ENCODE measurements at regions not wholly inside any gene's neighbourhood (a gene's known extent, or its start where the extent isn't known, plus 50 kb on each side); places are given as distances from the start of the nearest gene placed in this dataset.

DNA sequence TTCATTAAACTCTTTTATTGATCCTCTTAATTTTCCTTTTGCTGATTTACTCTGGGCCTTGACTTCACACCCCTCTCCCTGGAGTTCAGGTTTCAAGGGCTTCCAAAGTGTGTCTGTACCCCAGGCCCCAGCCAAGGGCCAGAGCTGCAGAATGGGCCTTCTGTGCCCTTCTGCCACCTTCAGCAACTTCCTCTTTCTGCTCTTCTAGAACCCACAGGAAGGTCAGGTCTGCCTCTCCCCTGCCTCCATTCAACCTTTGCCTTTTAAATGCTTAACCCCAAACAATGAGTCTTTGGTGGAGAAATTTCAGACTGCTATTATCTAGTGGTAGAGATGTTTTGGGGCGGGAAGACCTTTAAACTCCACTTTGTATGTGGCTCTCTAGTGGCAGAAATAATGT, 63.1 kb downstream of the TSN start:
- no peak for ATAC-seq
- Mint-ChIP-seq H3K4me3 (no peak overlapping the region), H3K27me3 (peaks cover 20% of the 10 kb centered on the region), H3K4me1 (no peaks in the 10 kb centered on the region), H3K9me3 (peaks cover 0 to 6% of the 10 kb centered on the region in 2 donors), H3K27ac (no peak overlapping the region)
- DNase-seq, result no peak

GRCh38 chr2:121819846-121820245, 64.4 kb downstream of the TSN start:
- no peak for DNase-seq
- H3K27ac Mint-ChIP-seq, result peak overlapping the region in 1 of 2 donors; percentile 7

DNA sequence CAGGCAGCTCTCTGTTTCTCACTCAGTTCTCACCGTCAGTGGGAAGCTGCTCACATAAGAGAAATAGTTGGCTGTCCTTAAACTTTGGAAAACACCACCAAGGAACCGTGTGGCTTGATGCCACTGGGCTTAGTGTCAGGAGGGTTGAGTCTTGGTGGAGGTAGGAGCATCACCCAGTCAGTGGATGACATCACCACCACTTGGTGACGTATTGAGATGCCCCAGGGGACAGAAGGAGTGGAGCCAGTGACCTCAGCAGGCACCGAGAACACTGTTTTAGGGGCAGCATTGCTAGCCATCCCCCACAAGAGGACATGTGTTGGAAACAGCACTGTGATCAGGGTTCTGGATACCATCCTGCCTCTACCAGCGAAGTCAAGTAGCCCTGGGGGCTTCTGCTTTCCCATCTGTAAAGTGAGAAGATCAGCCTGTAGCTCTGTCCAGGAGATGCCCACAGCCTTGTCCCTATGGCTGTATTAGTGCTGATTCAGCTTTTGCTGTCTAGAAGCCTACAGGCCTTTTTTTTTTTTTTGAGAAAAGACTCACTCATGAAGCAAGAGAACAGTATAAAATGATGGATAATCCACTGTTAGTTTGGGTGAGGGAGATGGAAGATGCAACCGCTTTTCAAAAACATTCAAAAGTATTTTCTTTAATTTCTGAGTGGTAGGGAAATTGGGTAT, 66.2 kb downstream of the TSN start:
- Mint-ChIP-seq H3K4me1 (no peaks in the 10 kb centered on the region), H3K27me3 (peaks cover 15% of the 10 kb centered on the region)

More at GRCh38 chr2:121819846-121820245, 64.4 kb downstream of the TSN start:
- H3K27me3 Mint-ChIP-seq, result peaks cover 20% of the 10 kb centered on the region
- H3K4me3 Mint-ChIP-seq, result no peak overlapping the region
- no peaks in the 10 kb centered on the region for H3K4me1 Mint-ChIP-seq
- H3K9me3 Mint-ChIP-seq, result peaks cover 0 to 6% of the 10 kb centered on the region in 2 donors
- ATAC-seq, result no peak

DNA sequence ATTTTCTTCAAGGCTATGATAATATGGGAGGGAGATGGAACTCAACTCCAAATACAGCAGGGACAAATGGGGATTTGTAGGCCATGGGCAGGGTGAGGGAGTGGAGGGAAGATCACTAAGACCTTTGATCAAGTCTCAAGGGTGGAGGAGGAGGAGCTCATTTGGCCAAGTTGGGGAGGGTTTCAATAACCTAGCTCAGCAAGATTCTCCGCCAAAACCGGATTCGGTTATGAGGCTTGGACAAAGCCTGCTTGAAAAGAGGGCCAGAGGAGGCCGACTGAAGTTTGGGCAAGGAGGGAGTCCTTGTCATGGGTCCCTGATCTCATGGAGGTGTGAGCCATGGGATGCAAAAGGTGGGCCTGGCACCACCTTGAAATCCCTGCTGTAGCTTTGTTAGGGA, 68.8 kb downstream of the TSN start:
- H3K4me3 Mint-ChIP-seq, result no peak overlapping the region
- ATAC-seq (no peak), DNase-seq (no peak)
- no peaks in the 10 kb centered on the region for H3K9me3 Mint-ChIP-seq
- peaks cover 6% of the 10 kb centered on the region for H3K27me3 Mint-ChIP-seq
- no peak overlapping the region for H3K27ac Mint-ChIP-seq
- H3K4me1 Mint-ChIP-seq, result no peaks in the 10 kb centered on the region

More for the DNA sequence above, 66.2 kb downstream of the TSN start:
- Mint-ChIP-seq H3K27ac (no peak overlapping the region), H3K4me3 (no peak overlapping the region), H3K9me3 (peaks cover 0 to 6% of the 10 kb centered on the region in 2 donors)
- no peak for DNase-seq
- no peak for ATAC-seq

DNA sequence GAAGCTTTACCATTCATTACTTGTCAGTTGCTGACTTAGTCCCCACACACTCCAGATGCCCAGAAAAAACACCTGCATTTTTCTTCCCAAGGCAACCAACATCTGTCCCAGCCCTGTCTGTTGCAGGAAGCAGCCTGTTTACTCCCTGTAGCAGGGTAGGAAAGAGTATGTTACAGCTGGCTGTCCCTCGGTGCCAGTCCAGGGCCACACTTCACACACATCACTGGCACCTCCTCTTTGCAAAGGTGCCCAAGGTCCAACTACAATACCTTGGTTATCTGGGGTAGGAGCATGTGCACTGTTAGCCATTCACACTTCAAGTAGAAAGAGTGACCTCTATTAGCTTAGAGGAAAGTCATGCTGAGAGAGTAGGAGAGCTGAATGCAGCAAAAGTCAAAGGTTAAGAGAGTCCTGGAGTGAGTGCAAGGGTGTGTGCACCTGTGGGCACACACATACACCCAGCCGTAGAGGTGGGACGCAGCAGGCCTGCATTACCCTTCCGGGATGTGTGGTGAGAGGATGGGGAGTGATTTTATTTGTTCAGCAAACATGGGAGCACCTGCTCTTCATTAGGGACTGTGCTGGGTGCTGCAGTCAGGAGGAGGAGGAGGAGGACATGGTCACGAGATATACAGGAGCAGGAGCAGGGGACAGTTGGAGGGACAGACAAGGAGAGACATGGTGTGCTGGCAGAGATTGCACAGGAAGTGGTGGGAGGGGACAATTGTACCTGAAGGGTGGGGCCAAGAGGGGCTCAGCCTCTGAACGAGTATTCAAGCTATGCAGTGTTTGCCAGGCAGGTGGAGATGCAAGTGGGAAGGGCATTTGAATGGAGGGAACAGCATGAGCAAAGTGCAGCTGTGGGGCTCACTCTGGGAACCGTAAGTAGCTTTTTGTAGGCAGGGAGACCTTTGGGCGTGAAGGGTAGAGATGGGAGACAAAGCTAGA, 69.8 kb downstream of the TSN start:
- ATAC-seq, result no peak
- no peaks in the 10 kb centered on the region for H3K27me3 Mint-ChIP-seq

GRCh38 chr2:121826036-121826435, 70.6 kb downstream of the TSN start:
- Mint-ChIP-seq H3K4me3 (no peak overlapping the region), H3K27me3 (no peaks in the 10 kb centered on the region), H3K9me3 (no peaks in the 10 kb centered on the region), H3K27ac (peak overlapping the region in 1 of 2 donors; percentile 74), H3K4me1 (no peaks in the 10 kb centered on the region)
- DNase-seq (no peak), ATAC-seq (no peak)

More for the DNA sequence above, 69.8 kb downstream of the TSN start:
- no peaks in the 10 kb centered on the region for H3K4me1 Mint-ChIP-seq
- H3K9me3 Mint-ChIP-seq, result no peaks in the 10 kb centered on the region
- H3K27ac Mint-ChIP-seq, result peak overlapping the region; percentile 9 to 19
- H3K4me3 Mint-ChIP-seq, result no peak overlapping the region
- no peak for DNase-seq

- Mint-ChIP-seq H3K9me3 (no peaks in the 10 kb centered on the region), H3K27ac (no peak overlapping the region), H3K4me3 (no peak overlapping the region), H3K4me1 (no peaks in the 10 kb centered on the region), H3K27me3 (no peaks in the 10 kb centered on the region)
- no peak for DNase-seq
- no peak for ATAC-seq
Observed at GRCh38 chr2:121828281-121828731, 72.9 kb downstream of the TSN start.

DNA sequence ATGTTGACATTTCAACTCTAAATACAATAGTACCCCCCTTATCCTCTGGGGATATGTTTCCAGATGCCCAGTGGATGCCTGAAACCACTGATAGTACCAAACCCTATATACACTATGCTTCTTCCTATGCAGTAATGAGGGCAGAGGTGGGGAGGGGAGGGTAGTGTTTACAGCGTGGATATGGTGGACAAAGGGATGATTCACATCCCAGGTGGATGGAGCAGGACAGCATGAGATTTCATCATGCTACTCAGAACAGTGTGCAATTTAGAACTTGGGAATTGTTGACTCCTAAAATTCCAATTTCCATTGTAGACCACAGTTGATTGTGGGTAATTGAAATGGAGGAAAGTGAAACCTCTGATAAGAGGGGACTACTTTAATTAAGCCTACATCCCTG, 75.4 kb downstream of the TSN start:
- Mint-ChIP-seq H3K4me1 (no peaks in the 10 kb centered on the region), H3K27ac (no peak overlapping the region), H3K4me3 (no peak overlapping the region), H3K9me3 (no peaks in the 10 kb centered on the region), H3K27me3 (no peaks in the 10 kb centered on the region)
- ATAC-seq (no peak), DNase-seq (no peak)

DNA sequence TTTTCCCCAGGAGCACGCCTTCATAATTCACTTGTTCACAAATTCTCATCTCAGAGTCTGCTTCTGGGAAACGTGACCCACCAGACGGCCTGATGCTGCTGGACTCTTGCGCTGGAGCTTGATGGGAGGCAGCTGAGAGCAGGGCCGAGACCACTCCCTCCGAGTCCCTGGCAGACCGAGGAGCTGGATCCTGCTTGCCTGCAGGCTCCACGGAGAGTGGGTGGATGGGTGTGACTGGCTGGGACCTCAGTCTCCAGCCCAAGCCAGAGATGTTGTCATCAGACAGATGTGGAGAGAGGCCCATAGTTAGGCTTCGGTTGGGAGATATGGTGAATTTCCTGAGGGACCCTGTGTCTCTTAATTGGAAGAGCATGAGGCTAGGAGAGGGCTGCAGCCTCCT, 76.4 kb downstream of the TSN start:
- Mint-ChIP-seq H3K27me3 (no peaks in the 10 kb centered on the region), H3K9me3 (no peaks in the 10 kb centered on the region), H3K4me3 (no peak overlapping the region), H3K27ac (no peak overlapping the region), H3K4me1 (no peaks in the 10 kb centered on the region)
- no peak for ATAC-seq
- no peak for DNase-seq

DNA sequence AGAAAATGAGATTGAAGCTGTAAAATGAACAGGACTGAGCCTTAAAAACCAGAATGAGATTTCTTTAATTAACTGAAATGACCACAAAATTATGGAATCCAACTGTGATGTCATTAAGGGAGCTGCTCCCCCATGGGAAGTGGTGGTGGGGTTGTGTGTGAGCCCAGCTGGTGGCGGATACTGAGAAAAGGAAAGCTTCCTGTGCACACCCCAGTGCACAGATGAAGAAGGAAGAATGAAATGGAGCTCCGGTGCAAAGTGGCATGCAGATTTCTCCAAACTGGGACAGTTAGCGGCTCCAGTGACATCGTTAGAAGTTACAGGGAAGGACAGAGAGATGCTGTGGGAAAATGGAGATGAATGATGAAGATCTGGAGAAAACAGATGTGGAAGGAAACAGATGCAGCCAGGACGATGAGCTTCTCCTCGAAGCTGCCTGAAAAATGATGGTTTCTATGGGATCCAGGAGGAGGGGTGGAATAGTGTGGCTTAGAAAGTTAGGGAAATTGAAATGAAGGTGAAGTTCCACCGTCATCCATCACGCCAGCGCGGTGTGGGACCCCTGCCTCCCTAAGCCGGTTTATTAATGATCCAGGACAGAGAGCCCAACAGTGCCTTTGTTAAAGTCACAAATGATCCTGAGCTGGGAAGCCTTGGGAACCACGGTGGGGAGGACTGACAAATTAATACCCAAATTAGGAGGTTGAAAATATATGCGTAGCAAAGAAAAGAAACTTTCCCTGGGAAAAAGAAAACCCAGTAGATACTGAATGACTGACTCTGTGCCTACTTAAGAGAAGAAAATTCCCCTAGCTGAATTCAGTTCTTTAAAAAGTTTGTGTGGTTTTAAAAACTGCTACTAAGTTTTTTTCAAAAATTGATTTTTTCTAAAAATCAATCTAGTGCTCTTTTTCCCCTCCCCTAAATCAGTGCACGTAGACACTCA, 77.2 kb downstream of the TSN start:
- Mint-ChIP-seq H3K4me3 (no peak overlapping the region), H3K4me1 (no peaks in the 10 kb centered on the region)
- no peak for ATAC-seq

DNA sequence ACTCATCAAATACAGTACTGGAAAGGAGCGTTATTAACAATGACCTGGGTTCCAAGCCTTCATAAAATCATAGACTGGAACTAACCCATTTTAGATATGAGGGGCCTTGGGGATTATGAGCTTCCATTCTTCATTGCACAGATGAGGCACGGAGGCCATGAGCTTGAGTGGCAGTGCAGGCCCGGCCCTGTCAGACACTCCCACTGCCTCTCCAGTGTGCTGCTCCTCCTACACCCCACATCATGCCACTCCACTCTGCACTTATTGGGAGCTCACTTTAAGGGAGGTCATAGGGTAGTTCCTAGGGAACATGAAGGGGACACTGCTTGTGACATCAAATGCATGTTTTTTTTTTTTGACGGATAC, 77.9 kb downstream of the TSN start:
- Mint-ChIP-seq H3K27me3 (no peaks in the 10 kb centered on the region), H3K9me3 (no peaks in the 10 kb centered on the region), H3K4me3 (no peak overlapping the region), H3K4me1 (no peaks in the 10 kb centered on the region), H3K27ac (no peak overlapping the region)
- ATAC-seq (no peak), DNase-seq (no peak)

More for the DNA sequence above, 77.2 kb downstream of the TSN start:
- no peaks in the 10 kb centered on the region for H3K9me3 Mint-ChIP-seq
- no peak for DNase-seq
- H3K27me3 Mint-ChIP-seq, result no peaks in the 10 kb centered on the region
- no peak overlapping the region for H3K27ac Mint-ChIP-seq

- Mint-ChIP-seq H3K4me3 (no peak overlapping the region), H3K27me3 (no peaks in the 10 kb centered on the region), H3K4me1 (no peaks in the 10 kb centered on the region), H3K27ac (no peak overlapping the region), H3K9me3 (no peaks in the 10 kb centered on the region)
- DNase-seq, result no peak
- ATAC-seq, result no peak
Observed at GRCh38 chr2:121836611-121837010, 81.2 kb downstream of the TSN start.

DNA sequence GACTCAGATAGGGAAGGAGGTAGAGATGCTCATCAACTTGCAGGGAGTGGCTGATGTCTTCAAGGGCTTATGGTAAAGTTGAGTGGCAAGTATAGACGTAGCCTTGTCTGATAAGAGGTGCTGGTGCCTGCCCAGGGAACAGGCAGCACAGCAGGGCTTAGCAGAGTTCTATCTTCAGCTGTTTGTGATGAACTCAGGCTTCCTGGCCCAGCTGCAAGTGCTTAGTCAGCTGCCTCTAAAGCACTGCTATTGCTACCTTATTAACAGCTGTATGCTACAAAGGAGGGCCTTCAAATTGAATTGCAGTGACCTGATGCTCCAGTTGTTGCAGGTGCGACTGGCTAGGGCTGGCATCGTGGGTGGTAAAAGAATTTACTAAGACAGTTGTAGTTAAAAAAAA, 82.1 kb downstream of the TSN start:
- DNase-seq (no peak), ATAC-seq (no peak)
- Mint-ChIP-seq H3K4me3 (no peak overlapping the region), H3K4me1 (no peaks in the 10 kb centered on the region), H3K27me3 (no peaks in the 10 kb centered on the region), H3K9me3 (no peaks in the 10 kb centered on the region), H3K27ac (peak overlapping the region in 1 of 2 donors; percentile 72)

DNA sequence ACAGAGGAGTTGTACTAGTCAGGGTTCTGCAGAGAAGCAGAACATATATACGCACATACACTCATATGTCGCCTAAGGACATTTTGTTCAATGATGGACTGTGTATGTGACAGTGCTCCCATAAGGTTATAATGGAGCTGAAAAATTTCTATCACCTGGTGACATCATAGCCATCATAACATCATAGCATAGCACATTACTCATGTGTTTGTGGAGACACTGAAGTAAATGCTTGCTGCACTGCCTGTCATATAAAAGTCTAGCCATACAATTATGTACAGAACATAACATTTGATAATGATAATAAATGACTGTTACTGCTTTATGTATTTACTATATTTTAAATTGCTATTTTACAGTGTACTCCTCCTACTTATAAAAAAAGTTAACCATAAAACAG, 83.1 kb downstream of the TSN start:
- Mint-ChIP-seq H3K27me3 (no peaks in the 10 kb centered on the region), H3K4me3 (no peak overlapping the region), H3K4me1 (no peaks in the 10 kb centered on the region), H3K9me3 (no peaks in the 10 kb centered on the region), H3K27ac (no peak overlapping the region)
- no peak for DNase-seq
- no peak for ATAC-seq

DNA sequence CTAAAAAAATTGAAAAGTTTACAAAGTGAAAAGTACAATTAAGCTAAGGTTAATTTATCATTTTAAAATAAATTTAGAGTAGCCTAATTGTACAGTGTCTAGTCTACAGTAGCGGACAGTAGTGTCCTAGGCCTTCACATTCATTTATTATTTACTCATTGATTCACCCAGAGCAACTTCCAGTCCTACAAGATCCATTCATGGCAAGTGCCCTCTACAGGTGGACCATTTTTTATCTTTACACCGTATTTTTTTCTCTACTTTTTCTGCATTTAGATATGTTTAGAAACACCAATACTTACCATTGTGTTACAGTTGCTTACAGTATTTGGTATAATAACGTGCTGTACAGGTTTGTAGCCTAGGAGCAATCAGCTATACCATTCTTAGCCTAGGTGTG, 84.1 kb downstream of the TSN start:
- H3K27me3 Mint-ChIP-seq, result no peaks in the 10 kb centered on the region
- no peak overlapping the region for H3K27ac Mint-ChIP-seq
- no peak for DNase-seq
- no peak for ATAC-seq
- H3K4me1 Mint-ChIP-seq, result no peaks in the 10 kb centered on the region
- H3K9me3 Mint-ChIP-seq, result no peaks in the 10 kb centered on the region
- H3K4me3 Mint-ChIP-seq, result no peak overlapping the region

All from stimulated activated naive CD8-positive, alpha-beta T cell treated with anti-CD3 and anti-CD28 coated beads, Interleukin-15, amount 100 ng/mL, for 72 hours (primary cell).